ENCODE measurements at regions not wholly inside any gene's neighbourhood (a gene's known extent, or its start where the extent isn't known, plus 50 kb on each side); places are given as distances from the start of the nearest gene placed in this dataset.

DNA sequence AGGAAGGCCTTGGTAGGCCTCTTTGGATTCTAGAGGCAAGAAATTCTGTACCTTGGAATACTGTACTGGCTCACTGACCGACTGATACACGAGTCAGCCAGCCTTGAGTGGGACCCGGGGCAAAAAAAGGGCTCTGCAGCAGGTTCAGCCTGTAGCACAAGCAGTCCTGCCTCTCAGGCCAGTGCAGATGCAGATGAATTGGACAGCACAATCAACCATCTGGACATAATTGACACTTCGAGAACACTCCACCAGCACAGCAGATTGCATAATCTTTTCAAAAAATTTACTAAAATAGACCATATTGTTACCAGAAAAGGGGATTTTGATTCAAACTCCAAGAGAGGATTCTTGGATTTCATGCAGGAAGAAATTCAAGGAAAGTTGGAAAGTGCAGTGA is 241.6 kb downstream of the RPIA start:
- TF ChIP-seq, protein P1, sequence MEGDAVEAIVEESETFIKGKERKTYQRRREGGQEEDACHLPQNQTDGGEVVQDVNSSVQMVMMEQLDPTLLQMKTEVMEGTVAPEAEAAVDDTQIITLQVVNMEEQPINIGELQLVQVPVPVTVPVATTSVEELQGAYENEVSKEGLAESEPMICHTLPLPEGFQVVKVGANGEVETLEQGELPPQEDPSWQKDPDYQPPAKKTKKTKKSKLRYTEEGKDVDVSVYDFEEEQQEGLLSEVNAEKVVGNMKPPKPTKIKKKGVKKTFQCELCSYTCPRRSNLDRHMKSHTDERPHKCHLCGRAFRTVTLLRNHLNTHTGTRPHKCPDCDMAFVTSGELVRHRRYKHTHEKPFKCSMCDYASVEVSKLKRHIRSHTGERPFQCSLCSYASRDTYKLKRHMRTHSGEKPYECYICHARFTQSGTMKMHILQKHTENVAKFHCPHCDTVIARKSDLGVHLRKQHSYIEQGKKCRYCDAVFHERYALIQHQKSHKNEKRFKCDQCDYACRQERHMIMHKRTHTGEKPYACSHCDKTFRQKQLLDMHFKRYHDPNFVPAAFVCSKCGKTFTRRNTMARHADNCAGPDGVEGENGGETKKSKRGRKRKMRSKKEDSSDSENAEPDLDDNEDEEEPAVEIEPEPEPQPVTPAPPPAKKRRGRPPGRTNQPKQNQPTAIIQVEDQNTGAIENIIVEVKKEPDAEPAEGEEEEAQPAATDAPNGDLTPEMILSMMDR (IDR thresholded peaks at IDR 0.05) = no peak
- TF ChIP-seq POLR2A (IDR thresholded peaks at IDR 0.05) = no peak
